Activated CD8-positive, alpha-beta memory T cell treated with anti-CD3 and anti-CD28 coated beads for 4 hours (primary cell): ENCODE measurements at regions not wholly inside any gene's neighbourhood (a gene's known extent, or its start where the extent isn't known, plus 50 kb on each side); places are given as distances from the start of the nearest gene placed in this dataset.
"Not testable (repeated sequence)": the region's sequence is repeated elsewhere in the genome, so short reads cannot be mapped to it uniquely, and the experiment has no call there.

Source experiments
- DNase-seq, 2 donors: peaks; one replicate each; pipeline ENCODE4 v3.0.0-alpha.2; 2020; ENCODE audit warnings: low read depth in 2 of 2

GRCh38 chr4:12459126-12459525 lies 1025.0 kb downstream of the RAB28 start:
- DNase-seq = no peak

- DNase-seq = no peak
Measured at GRCh38 chr4:12458621-12459020, 1025.5 kb downstream of the RAB28 start.

- DNase-seq = no peak
Measured at GRCh38 chr4:12452291-12452690, 1023.6 kb upstream of the HS3ST1 start.

- DNase-seq = no peak
Measured at GRCh38 chr4:12447451-12447850, 1018.8 kb upstream of the HS3ST1 start.

- no peak for DNase-seq
Measured at GRCh38 chr4:12446657-12447185, 1018.0 kb upstream of the HS3ST1 start.

- DNase-seq = no peak
Measured at GRCh38 chr4:12446256-12446655, 1017.6 kb upstream of the HS3ST1 start.

- DNase-seq = no peak
Measured at GRCh38 chr4:12445711-12446235, 1017.1 kb upstream of the HS3ST1 start.

- no peak for DNase-seq
Measured at GRCh38 chr4:12439633-12440305, 1011.1 kb upstream of the HS3ST1 start.

- not testable (repeated sequence) for DNase-seq
Measured at GRCh38 chr4:12431259-12431658, 1002.6 kb upstream of the HS3ST1 start.

- no peak for DNase-seq
Measured at GRCh38 chr4:12421364-12421763, 992.7 kb upstream of the HS3ST1 start.

- DNase-seq = no peak
Measured at GRCh38 chr4:12416755-12417154, 988.1 kb upstream of the HS3ST1 start.

GRCh38 chr4:12414181-12414812 lies 985.6 kb upstream of the HS3ST1 start:
- no peak for DNase-seq

- no peak for DNase-seq
Measured at GRCh38 chr4:12411072-12411471, 982.4 kb upstream of the HS3ST1 start.

- DNase-seq = no peak
Measured at GRCh38 chr4:12409507-12410190, 981.0 kb upstream of the HS3ST1 start.

GRCh38 chr4:12408364-12408763 lies 979.7 kb upstream of the HS3ST1 start:
- no peak for DNase-seq

GRCh38 chr4:12403175-12403574 lies 974.5 kb upstream of the HS3ST1 start:
- DNase-seq = no peak

- DNase-seq = no peak
Measured at GRCh38 chr4:12399781-12400180, 971.1 kb upstream of the HS3ST1 start.

GRCh38 chr4:12393631-12394262 lies 965.1 kb upstream of the HS3ST1 start:
- no peak for DNase-seq

- DNase-seq = no peak
Measured at GRCh38 chr4:12389604-12390003, 960.9 kb upstream of the HS3ST1 start.

GRCh38 chr4:12382567-12382966 lies 953.9 kb upstream of the HS3ST1 start:
- no peak for DNase-seq

- no peak for DNase-seq
Measured at GRCh38 chr4:12379191-12379590, 950.5 kb upstream of the HS3ST1 start.

- no peak for DNase-seq
Measured at GRCh38 chr4:12375805-12376204, 947.1 kb upstream of the HS3ST1 start.
